Ecto neural progenitor cell (in vitro differentiated cells): ENCODE measurements at regions not wholly inside any gene's neighbourhood (a gene's known extent, or its start where the extent isn't known, plus 50 kb on each side); places are given as distances from the start of the nearest gene placed in this dataset.

Source experiments
- DNase-seq: peaks from one replicate; pipeline ENCODE4 v3.0.0-alpha.2; 2018; ENCODE audit warnings: low spot score

DNA sequence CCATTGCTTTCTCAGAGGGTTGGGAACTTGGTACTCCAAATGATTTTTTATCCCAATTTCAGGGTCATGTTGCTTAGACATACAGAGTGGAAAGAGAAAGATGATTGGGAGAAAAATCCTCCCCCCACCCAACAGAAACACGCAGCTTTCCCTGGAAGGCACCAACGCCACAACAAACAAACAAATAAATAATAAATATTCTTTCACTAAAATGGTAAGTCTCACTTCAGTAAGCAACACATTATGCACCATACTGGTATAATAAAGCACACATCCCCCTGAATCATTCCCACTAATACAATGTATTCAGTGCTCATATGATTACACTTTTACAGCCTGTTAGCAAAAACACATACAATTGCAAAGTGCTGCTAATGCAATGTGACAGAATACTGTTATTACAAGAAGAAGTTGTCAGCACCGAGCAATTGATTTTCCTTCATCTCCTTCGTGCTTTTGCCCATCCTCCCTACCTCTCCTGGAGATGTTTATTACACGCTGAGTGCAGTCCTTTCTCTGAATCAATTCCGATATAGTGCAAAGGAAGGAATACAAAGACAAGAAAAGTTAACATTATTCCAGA lies 359.9 kb downstream of the TXNL1 start:
- no peak for DNase-seq

DNA sequence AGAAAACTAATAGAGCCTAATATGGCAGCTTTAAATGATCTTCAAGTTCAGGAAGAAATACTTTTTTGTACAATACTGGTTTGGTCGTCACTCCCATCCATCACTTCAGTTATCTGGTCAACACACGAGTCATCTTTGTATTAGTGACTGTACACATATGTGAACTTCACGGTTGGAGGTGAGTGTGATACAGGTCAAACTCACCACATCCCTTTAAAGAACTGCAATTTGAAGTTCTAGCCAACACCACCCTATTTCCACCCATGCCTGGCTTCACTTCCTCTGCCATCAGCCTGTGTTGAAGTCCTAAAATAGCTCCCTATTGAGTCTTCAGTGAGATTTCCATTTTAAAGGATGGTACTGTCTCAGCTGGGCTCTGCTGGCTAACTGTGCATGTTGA lies 361.9 kb downstream of the TXNL1 start:
- DNase-seq, result no peak

DNA sequence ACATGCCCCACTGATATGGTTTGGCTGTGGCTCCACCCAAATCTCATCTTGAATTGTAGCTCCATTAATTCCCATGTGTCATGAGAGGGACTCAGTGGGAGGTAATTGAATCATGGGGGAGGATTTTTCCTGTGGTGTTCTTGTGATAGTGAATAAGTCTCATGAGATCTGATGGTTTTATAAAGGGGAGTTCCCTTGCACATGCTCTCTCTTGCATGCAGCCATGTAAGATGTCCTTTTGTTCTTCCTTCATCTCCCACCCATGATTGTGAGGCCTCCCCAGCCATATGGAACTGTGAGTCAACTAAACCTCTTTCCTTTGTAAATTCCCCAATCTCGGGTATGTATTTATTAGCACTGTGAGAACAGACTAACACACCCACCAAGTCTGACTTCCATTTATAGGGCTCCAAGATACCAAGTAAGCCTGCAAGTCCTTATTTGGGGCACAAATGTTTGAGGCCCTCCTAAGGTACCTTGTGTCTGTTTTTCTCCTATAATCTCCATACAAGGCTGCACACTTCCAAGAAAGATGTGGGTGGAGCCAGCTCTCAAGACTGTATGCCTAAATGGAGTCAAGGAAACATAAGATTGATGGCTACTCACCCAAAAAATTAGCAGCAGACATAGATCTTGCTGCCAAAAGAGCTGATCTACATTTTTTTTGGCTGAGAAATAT lies 364.7 kb downstream of the TXNL1 start:
- DNase-seq, result no peak

DNA sequence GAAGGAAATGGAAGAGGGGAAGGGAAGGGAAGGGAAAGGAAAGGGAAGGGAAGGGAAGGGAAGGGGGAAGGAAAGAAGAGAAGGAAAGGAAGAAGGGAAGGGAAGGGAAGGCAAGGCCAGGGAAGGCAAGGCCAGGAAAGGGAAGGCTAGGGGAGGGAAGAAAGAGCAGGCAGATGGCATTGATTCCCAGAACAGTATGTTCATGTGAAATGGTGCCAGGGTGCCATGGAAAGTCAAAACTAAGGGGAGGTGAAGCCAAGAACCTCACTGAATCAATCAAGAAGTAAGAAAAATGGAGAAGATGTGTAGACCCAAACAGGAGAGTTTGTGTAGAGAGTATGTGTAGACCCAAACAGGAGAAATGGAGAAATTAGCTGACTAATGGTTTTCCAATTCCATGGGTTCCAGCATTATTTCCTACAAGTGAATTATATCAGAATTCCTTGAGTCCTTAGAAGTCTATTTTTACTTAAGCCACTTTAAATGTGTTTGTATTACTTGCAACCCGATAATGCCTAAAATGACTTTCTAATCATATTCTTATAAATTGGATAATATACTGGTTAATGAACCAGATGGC lies 367.6 kb downstream of the TXNL1 start:
- no peak for DNase-seq

DNA sequence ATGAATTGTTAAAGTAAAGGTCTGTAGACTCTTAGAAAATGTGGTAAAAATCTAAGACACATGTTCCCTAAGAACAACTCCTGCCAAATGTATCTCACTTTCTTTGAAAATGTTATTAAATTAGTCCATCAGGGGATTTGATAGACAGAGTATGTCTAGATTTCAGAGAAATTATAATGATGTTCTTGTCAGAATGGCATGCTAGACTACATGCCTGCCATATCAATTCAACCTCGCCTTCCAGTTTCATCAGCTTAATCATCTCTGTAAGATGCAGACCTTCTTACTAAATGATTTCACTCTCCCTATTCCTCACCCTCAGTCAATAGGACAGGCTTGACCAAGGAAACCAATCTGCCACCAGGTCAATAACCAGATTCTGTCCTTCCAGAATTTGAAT lies 368.4 kb downstream of the TXNL1 start:
- no peak for DNase-seq

DNA sequence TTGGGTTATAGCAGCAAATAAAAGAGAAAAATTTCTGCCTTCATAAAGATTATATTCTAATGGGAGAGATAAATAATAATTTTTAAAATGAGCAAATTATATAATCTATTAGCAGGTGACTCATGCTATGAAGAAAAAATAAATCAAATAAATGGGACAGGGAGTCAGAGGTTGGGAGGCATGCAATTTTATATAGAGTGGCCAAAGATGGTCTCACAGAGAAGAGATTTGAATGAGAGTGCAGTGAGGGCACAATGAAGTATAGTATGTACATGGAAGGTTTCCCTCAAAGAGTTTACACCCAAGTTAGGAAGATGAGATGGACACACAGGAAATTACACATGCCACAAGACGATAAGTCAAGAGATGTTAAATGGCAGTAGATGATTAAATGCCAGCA lies 369.4 kb downstream of the TXNL1 start:
- DNase-seq, result no peak

DNA sequence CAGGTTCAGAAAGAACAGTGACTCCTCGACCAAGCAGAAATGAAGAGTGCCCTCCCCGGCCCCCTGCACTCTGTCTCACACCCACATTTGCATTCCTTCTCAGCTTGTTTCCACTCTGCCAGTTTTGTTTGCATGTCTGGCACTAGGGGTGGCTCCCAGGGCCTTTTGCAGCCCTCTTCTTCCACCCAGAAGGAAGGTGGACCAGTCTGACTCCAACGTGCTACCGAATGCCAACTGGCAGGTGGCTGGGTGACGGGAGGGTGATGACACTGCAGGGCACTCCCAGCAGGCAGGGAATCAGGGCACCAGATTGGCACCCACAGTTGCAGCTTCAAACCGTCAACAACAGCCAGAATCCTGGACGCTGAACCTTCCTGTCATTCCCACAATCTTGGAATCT lies 371.1 kb downstream of the TXNL1 start:
- DNase-seq, result no peak

DNA sequence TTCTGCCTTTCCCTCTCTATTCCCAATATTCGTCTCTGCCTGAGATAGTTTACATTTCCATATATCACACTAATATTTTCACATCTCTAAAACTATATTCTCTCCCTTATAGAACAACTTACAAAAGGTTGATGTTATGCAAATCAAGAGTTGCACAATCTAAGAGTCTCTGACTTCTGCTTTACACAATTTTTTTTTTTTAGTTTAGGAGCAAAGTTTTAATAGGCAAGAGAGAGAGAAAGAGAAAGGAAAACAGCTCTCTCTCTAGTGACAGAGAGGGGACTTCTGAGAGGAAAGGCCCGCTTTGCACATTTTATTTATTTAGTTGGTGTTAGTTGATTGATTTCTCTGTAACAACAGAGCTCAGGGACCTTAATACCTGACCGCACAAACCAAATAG lies 380.2 kb downstream of the TXNL1 start:
- no peak for DNase-seq

DNA sequence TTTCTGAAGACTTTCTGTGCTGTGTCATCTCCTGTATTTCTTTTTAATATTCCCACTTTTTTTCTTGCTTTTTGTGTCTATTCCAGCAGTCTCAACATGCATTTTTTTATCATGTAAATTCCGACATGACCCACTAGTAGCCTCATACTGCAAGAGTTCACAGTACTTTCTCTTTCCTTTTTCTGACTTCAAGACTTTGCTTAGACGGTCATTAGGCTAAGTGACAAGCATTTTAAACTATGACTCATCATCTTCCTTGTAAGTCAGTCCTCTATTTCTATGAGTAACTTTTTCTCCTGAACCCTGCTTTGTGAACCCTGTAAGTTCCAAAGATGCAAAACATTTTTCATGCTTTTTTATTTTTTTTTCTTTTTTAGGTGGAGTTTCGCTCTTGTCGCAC lies 381.2 kb downstream of the TXNL1 start:
- DNase-seq, result no peak

DNA sequence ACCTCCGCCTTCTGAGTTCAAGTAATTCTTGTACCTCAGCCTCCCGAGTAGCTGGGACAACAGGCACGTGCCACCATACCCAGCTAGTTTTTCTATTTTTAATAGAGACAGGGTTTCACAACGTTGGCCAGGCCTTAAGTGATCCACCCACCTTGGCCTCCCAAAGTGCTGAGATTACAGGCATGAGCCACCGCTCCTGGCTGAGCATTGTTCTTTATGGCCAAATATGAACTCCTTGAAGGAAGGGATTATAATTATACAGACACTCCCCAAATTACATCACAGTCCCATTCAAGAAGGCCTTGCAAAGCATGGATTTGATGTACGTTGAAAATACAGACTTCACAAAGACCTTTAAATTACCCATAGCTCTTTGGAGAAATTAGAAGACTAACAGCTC lies 381.7 kb downstream of the TXNL1 start:
- DNase-seq, result no peak

DNA sequence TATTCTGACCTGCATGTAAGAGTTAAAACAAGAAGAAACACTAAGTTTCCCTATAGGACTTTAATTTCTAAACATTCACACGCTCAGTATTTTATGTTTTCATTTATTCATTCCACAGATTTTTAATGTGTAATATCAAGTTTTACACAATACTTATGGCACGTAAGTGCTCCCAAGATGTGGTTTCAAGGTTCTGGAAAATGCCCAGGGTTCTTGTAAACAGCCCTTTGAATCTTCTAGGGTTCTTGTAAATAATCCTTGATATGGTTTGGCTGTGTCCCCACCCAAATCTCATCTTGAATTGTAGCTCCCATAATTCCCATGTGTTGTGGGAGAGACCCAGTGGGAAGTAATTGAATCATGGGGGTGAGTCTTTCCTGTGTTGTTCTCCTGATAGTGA lies 383.0 kb downstream of the TXNL1 start:
- no peak for DNase-seq

DNA sequence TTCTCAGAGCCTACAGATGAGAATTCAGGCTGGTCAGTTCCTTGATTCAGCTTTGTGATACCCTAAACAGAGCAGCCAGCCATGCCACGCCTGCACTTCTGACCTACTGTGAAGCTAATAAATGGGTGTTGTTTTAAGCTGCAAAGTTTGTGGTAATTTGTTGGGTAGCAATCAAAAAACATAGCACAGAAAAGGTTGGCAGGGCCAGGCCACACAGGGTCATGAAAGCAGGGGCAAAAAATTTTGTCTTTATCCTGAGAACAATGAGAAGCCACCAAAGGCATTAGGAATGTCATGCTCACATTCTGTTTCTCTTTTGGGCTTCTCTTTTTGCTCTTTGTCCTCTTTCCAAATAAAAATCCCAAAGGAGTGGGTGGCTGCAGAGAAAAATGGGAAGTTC lies 385.9 kb downstream of the TXNL1 start:
- DNase-seq, result no peak

DNA sequence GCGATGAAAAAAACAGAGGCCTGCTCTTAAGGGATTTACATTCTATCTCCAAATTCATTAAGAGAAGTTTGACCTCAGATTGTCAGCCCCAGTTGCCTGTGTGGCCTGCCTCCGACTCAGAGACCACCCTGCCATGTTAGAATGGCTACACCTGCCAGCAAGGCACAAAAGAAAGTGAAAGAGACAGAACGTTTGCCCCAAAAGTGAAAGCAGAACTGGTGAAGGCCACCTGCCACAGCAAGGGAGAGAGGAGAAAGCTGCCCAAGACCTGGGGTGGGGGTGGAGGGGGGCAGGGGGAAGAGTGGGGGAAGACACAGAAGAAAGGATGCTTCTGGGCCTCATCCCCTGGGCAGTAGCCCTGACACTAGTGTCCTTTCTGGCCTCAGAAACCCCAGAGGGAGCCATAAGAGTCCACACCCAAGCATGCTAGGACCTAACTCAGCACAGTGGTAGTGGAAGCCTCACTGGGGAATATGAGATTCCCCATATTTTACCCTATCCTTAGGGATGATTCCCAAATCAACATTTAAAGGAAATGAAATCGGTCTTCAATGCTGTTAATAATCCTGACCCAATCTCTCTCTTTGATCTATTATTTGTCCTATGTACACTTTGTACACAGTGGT lies 389.7 kb downstream of the TXNL1 start:
- DNase-seq, result no peak

DNA sequence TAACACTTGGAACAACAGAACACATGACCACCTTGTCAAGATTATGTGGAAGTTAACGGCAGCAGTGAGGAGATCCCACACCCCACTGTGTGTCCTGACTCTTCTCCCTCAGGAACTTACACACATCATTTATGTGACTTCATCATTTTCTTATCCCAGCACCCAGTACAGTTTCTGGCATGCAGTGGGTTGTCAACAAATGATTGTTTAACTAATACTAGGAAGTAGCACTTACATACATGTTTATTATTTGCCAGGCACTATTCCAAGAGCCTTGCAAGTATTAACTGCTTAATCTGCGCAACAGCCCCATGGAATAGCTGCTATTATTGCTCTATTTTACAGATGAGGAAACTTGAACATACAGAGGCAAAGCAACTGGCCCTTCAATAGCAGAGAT lies 391.5 kb downstream of the TXNL1 start:
- no peak for DNase-seq

DNA sequence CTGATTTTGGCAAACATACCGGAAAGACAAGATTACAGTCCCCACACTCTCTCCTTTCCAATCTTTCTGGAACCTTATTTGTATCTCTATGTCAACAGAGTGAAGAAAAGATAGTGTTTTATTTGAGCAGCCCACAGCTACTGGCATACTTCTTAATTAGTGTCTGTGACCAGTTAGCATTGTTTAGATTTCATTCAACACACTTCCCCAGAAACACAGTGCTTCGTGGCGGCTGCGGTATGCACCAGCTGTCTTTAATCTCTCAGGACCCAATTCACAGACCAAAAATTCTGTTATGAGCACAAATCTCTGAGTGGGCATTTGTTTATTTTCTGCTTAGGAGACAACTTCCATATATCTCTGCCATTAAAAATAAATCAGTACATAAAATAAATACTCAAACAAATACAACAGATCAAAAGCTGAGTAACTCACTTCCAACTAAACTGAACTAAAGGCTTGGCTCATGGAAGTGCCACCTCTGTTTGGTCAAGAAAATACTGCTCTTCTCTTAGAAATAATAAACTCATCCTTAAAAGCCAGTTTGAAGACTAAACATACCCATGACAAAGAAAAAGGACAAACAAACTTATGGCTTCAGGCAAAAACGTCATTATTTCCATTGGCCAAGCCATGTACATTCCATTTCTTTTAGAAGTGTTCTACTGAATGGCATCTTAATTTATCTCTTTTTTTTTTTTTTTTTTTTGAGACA lies 392.4 kb downstream of the TXNL1 start:
- no peak for DNase-seq

DNA sequence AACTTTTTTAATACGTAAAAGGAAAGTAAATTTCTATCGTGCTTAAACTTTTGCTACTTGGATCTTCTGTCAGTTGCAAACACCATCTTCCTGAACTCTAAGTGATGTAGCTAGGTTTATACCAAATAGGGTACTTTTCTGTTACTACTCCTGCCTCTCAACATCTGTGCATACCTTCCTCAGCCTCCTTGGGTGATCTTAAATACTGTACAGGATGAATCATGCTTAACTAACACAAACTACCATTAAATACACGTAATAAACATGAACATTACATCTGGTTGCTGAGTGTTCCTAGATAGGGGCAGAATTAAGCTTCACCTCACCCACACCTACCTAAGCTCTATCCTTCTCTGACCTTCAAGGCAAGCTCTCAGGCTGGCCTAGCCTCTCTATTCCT lies 398.0 kb downstream of the TXNL1 start:
- DNase-seq, result no peak

DNA sequence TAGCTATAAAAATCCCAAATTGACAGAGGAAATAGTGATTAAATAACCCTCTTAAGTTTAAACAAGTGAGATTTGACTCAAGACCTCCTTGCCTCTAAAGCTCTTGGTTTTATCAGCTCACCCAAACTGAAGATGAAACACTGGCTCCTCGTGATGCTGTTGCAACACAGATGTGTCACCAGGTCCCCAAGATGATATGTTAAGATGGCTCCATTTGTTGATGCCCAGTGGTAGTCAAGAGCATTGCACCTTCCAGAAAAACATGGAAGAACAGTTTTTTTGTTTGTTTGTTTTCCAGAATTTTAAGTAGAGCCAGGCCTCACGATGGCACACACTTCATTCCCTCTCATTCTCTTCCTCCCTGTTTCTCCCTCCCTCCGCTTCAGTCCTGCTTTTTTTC lies 399.8 kb downstream of the TXNL1 start:
- no peak for DNase-seq

DNA sequence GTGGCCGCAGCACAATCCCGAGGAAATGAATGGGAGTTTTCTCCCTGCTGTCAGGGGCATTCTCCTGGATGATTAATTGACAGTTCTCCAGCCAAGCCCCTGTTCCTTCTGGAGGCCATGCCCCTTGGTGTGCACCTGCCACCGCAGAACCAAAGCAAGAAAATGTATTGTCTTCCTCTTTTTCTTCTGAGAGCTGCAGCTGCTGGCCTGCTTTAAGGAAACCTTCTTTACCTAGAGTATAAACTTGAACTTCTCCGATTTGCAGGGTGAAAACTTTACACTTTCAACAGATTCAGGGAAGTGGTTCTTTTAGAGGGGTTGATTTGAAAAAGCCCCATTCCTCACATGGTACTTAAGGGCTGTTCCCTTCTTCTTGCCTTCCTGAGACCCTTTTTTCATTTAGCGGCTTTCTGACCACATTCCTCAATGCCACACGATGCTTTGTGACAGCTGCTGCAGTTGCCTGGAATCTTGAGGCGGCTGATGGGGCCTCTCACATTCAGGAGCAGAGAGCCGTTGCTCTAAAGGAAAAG lies 402.8 kb downstream of the TXNL1 start:
- DNase-seq, result no peak

DNA sequence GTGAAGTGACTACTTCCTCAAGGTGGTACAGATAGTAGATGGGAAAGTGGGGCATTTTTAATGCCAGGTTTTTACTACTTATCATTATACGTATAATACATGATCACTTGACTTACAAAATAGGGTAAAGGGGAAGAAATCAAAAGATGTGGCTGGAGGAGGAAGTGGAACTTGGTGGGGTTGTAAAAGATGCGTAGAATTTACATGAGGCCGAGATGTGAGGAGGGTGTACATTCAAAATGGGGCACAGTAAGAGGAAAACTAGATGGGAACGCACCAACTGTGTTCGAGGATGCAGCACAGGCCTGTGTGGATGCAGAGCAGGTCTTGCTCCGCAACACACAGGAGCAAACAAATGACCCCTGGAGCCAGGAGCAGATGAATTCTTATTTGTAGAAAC lies 403.3 kb downstream of the TXNL1 start:
- DNase-seq, result no peak

DNA sequence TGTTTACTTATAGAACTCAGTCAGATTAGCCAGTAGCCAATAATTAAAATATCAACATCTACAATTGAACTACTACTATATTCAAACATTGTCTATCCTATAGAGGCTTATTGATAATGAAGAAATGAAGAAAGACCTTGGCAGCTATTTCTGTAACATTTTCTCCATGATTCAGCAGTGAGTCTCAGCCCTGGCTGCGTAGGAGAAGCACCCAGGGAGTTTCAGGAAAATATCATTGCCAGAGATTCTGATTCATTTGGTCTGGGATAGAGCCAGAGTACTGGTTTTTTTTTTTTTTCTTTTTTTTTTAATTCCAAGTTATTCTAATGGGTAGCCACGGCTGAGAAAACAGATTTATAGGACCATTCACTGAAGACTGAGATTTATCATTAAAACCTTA lies 404.8 kb downstream of the TXNL1 start:
- DNase-seq, result no peak

DNA sequence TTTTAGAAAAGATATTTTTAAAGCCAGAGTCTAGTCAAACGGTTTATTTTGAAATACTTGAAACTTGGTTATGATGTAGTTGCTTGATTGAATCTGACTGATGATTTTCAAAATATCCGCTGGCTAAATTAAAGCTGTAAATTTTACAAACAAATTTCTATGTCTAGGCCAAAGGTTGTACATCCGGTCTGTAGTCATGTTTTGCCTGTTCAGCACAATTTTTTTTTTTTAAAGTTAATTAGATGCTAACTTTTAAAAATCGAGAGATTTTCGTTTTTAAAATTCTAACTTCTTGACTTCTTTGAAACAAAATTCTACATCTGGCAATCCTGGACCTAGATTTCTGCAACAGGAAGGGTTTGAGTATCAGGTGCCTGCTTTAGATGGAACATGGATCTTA lies 412.4 kb downstream of the TXNL1 start:
- no peak for DNase-seq

DNA sequence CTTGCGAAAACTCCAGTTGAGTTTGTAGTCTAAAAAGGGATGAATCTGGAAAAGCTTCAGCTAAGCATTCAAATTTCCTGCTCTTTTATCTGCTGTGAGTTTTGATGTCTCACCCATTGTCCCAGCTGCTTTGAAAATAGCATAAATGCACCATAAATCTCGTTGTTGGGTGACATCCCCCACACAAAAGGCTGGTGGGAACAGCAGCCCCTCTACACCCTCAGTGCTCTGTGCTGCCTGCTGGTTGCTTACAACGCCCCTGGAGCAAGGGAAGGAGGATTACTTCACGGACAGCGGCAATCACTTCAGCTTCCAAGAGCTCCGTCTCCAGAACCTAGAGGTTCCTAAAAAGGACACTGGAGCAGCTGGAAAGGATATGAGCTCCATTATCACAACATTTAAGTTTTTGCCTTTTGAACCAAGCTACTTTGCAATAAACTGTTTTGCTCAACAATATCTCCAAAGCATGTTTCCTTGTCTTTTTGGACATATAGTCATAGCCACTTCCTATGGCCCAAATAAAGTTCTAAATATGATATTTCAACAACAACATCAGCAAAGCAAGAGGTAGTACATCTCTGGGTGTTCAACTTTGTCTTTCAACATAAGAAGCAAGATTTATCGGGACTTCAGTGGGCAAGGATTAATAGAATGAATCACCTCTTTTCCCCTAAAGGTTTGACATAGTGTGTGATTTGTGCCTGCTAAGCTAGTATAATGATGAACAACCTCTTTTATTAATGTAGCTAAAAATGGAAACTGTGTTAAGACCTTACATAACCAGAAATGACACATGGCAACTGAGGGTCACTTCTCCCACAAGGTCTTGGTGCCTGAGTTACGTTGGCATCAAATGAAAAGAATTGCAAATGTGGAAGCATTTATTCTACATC lies 413.5 kb downstream of the TXNL1 start:
- no peak for DNase-seq
